Mesenchymal stem cell (in vitro differentiated cells and primary cell): ENCODE measurements at regions not wholly inside any gene's neighbourhood (a gene's known extent, or its start where the extent isn't known, plus 50 kb on each side); places are given as distances from the start of the nearest gene placed in this dataset.

Experiments used
- DNase-seq: peaks from one replicate; pipeline ENCODE4 v3.0.0-alpha.2; 2013
- H2AFZ ChIP-seq: one replicate; pipeline ENCODE4 v1.6.1; 2013; ENCODE audit warnings: low read depth, mild to moderate bottlenecking, control low read depth, inconsistent platforms, low read length, moderate library complexity
- H2AK5ac ChIP-seq: 2 replicates; pipeline ENCODE4 v1.6.1; 2013; ENCODE audit warnings: low read length, moderate library complexity, mild to moderate bottlenecking, inconsistent platforms; ENCODE audit not compliant: severe bottlenecking
- H2BK120ac ChIP-seq: one replicate; pipeline ENCODE4 v1.6.1; 2013; ENCODE audit warnings: low read depth, mild to moderate bottlenecking, inconsistent platforms, low read length, moderate library complexity
- H2BK12ac ChIP-seq, 2 experiments: one replicate each; pipeline ENCODE4 v1.6.1; 2013; ENCODE audit warnings: inconsistent platforms in 2 of 2, low read length in 2 of 2, mild to moderate bottlenecking in 2 of 2, moderate library complexity in 2 of 2, control low read depth in 1 of 2
- H2BK15ac ChIP-seq: one replicate; pipeline ENCODE4 v1.6.1; 2013; ENCODE audit warnings: mild to moderate bottlenecking, low read depth, inconsistent platforms; ENCODE audit not compliant: poor library complexity, severe bottlenecking
- H2BK5ac ChIP-seq: 2 replicates; pipeline ENCODE4 v1.6.1; 2013; ENCODE audit warnings: low read depth, mild to moderate bottlenecking, low read length, control low read depth, inconsistent platforms; ENCODE audit not compliant: poor library complexity, severe bottlenecking
- H3K14ac ChIP-seq, 2 experiments: one replicate each; pipeline ENCODE4 v1.6.1; 2013; ENCODE audit warnings: inconsistent platforms in 2 of 2, low read length in 2 of 2, control low read depth in 1 of 2, mild to moderate bottlenecking in 1 of 2, moderate library complexity in 1 of 2
- H3K18ac ChIP-seq, 2 experiments: one replicate each; pipeline ENCODE4 v1.6.1; 2013; ENCODE audit warnings: inconsistent platforms in 2 of 2, low read length in 2 of 2, control low read depth in 1 of 2, low read depth in 1 of 2, mild to moderate bottlenecking in 1 of 2
- H3K23ac ChIP-seq, 2 experiments: one replicate each; pipeline ENCODE4 v1.6.1; 2013; ENCODE audit warnings: inconsistent platforms in 2 of 2, low read length in 2 of 2, mild to moderate bottlenecking in 2 of 2, moderate library complexity in 2 of 2, control low read depth in 1 of 2
- H3K27ac ChIP-seq: 2 replicates; pipeline ENCODE4 v1.5.1; 2013; ENCODE audit warnings: mild to moderate bottlenecking, moderate library complexity, low read length, control low read depth, inconsistent platforms; ENCODE audit not compliant: poor library complexity, severe bottlenecking
- H3K27me3 ChIP-seq, 2 experiments: 2 replicates each; pipeline versions ENCODE4 v1.6.1 to v1.7.0; 2013; ENCODE audit warnings: low read length in 2 of 2, mild to moderate bottlenecking in 2 of 2, moderate library complexity in 2 of 2, control low read depth in 1 of 2, inconsistent platforms in 1 of 2; ENCODE audit not compliant: control insufficient read depth in 1 of 2, insufficient read depth in 1 of 2
- H3K36me3 ChIP-seq, 2 experiments: 2 replicates each; pipeline versions ENCODE4 v1.6.1 to v1.7.0; 2013; ENCODE audit warnings: low read length in 2 of 2, control low read depth in 1 of 2, inconsistent platforms in 1 of 2, low read depth in 1 of 2, mild to moderate bottlenecking in 1 of 2; ENCODE audit not compliant: insufficient read depth in 2 of 2, control insufficient read depth in 1 of 2
- H3K4ac ChIP-seq, 2 experiments: one replicate each; pipeline ENCODE4 v1.6.1; 2013; ENCODE audit warnings: inconsistent platforms in 2 of 2, low read length in 2 of 2, mild to moderate bottlenecking in 2 of 2, moderate library complexity in 2 of 2, control low read depth in 1 of 2, low read depth in 1 of 2
- H3K4me1 ChIP-seq: 2 replicates; pipeline ENCODE4 v1.6.1; 2013; ENCODE audit warnings: low read depth, low read length, control low read depth; ENCODE audit not compliant: control insufficient read depth, insufficient read depth
- H3K4me2 ChIP-seq: 2 replicates; pipeline ENCODE4 v1.6.1; 2013; ENCODE audit warnings: low read length, mild to moderate bottlenecking, inconsistent platforms; ENCODE audit not compliant: poor library complexity, severe bottlenecking
- H3K4me3 ChIP-seq, 2 experiments: 2 replicates each; pipeline versions ENCODE4 v1.5.1 to v1.7.0; 2013; ENCODE audit warnings: low read length in 2 of 2, mild to moderate bottlenecking in 2 of 2, control low read depth in 1 of 2, low read depth in 1 of 2; ENCODE audit not compliant: insufficient read depth in 1 of 2
- H3K79me1 ChIP-seq: replicated peaks from 2 replicates; pipeline ENCODE4 v1.6.1; 2013; ENCODE audit warnings: mild to moderate bottlenecking, control low read depth, low read length, inconsistent platforms; ENCODE audit not compliant: poor library complexity, severe bottlenecking
- H3K9ac ChIP-seq: 2 replicates; pipeline ENCODE4 v1.7.0; 2013; ENCODE audit warnings: mild to moderate bottlenecking, low read length, moderate library complexity
- H3K9me3 ChIP-seq: 2 replicates; pipeline ENCODE4 v1.7.0; 2013; ENCODE audit warnings: mild to moderate bottlenecking, low read length; ENCODE audit not compliant: control insufficient read depth
- H4K8ac ChIP-seq: one replicate; pipeline ENCODE4 v1.6.1; 2013; ENCODE audit warnings: inconsistent platforms, mild to moderate bottlenecking, low read length, moderate library complexity
- H4K91ac ChIP-seq: one replicate; pipeline ENCODE4 v1.6.1; 2013; ENCODE audit warnings: mild to moderate bottlenecking, low read length, inconsistent platforms
- WGBS: methylation state at CpG from one replicate; pipeline ENCODE4 v1.1.7; 2013; ENCODE audit warnings: mixed read lengths; 5-methylcytosine and 5-hydroxymethylcytosine counted together

- no peak overlapping the region for H3K18ac ChIP-seq
- no peak overlapping the region for H3K4me2 ChIP-seq
- 88% methylated on average over 13 of the region's 13 CpGs for WGBS
- no peak overlapping the region for H3K23ac ChIP-seq
- peaks cover 8% of the 10 kb centered on the region for H3K4me1 ChIP-seq
- peaks cover 0 to 12% of the 10 kb centered on the region in 2 experiments for H3K27me3 ChIP-seq
- H2AFZ ChIP-seq = no peak overlapping the region
- no peak overlapping the region for H4K8ac ChIP-seq
- H3K27ac ChIP-seq = no peak overlapping the region
- H4K91ac ChIP-seq = peak overlapping the region; percentile 1
- no peak overlapping the region for H2BK5ac ChIP-seq
- no peak overlapping the region for H3K4ac ChIP-seq
- DNase-seq = no peak
- no peaks in the 10 kb centered on the region for H3K36me3 ChIP-seq
- no peak overlapping the region for H2BK120ac ChIP-seq
- no peak overlapping the region for H2BK15ac ChIP-seq
- H2BK12ac ChIP-seq = no peak overlapping the region
- H3K14ac ChIP-seq = peak overlapping the region in 1 of 2 experiments; percentile 1
- no peak overlapping the region for H2AK5ac ChIP-seq
- H3K79me1 ChIP-seq = no peaks in the 10 kb centered on the region
- no peak overlapping the region for H3K9ac ChIP-seq
- no peaks in the 10 kb centered on the region for H3K9me3 ChIP-seq
- H3K4me3 ChIP-seq = no peak overlapping the region
These were observed 85.9 kb upstream of the SLC25A33 start for GRCh38 chr1:9453375-9453774.

DNA sequence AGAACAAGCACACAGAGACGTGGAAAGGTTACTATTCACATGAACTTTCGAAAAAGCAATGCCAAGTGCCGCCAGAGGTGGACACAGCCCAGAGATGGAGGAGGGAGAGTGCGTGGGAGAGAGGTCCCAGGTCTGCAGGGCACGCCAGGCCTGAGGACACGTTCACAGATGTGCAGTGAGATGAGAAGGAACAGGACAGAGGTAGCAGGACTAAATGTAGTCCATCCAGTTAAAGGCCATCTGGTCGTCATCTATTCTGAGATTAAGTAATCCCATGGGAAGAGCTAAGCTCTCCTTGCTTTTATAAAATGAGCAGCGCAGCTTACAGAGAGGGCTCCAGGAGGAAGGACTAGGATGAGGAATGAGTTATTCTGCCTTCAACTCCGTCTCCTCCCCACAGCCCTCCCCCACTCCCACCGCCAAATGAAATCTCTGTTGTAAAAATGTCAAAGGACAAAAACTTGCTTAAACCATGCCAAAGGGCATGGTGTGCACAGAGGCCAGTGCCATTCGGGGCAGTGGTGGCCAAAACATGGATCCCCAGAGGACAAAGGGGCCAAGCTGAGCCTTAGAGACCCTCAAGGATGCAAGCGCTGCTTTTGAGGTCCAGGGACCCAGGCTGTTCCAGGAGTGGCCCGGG, 85.4 kb upstream of the SLC25A33 start:
- Histone ChIP-seq H3K4me3 (no peak overlapping the region), H2BK120ac (no peak overlapping the region), H3K4me1 (peaks cover 4% of the 10 kb centered on the region), H3K23ac (no peak overlapping the region), H4K91ac (no peak overlapping the region), H3K9ac (no peak overlapping the region), H2BK15ac (no peak overlapping the region), H2AFZ (no peak overlapping the region), H2BK5ac (no peak overlapping the region), H3K79me1 (no peaks in the 10 kb centered on the region), H3K27ac (no peak overlapping the region), H3K18ac (peak overlapping the region; percentile 19 to 68), H3K27me3 (peaks cover 0 to 7% of the 10 kb centered on the region in 2 experiments), H3K4ac (no peak overlapping the region), H4K8ac (no peak overlapping the region), H2BK12ac (peak overlapping the region in 1 of 2 experiments; percentile 65), H2AK5ac (no peak overlapping the region), H3K36me3 (no peaks in the 10 kb centered on the region), H3K14ac (peak overlapping the region in 1 of 2 experiments; percentile 3), H3K4me2 (no peak overlapping the region), H3K9me3 (no peaks in the 10 kb centered on the region)
- peak; percentile 39 for DNase-seq
- 56% methylated on average over 13 of the region's 13 CpGs for WGBS

GRCh38 chr1:9454494-9455066, 84.7 kb upstream of the SLC25A33 start:
- peak overlapping the region; percentile 65 to 79 for H2BK12ac ChIP-seq
- 96% methylated on average over 12 of the region's 13 CpGs for WGBS
- H4K8ac ChIP-seq = no peak overlapping the region

GRCh38 chr1:9455487-9456234, 83.6 kb upstream of the SLC25A33 start:
- Histone ChIP-seq H3K4me3 (peak overlapping the region in 1 of 2 experiments; percentile 66), H3K79me1 (no peaks in the 10 kb centered on the region), H3K14ac (no peak overlapping the region), H2BK15ac (no peak overlapping the region), H3K4me2 (no peak overlapping the region), H2AK5ac (no peak overlapping the region), H3K9ac (peak overlapping the region; percentile 50), H3K23ac (no peak overlapping the region), H3K9me3 (no peaks in the 10 kb centered on the region), H2AFZ (no peak overlapping the region), H4K8ac (no peak overlapping the region), H4K91ac (no peak overlapping the region), H3K36me3 (no peaks in the 10 kb centered on the region), H3K4ac (no peak overlapping the region), H2BK12ac (peak overlapping the region; percentile 85 to 88), H3K4me1 (no peaks in the 10 kb centered on the region), H3K27me3 (peaks cover 0 to 10% of the 10 kb centered on the region in 2 experiments), H2BK5ac (no peak overlapping the region), H3K18ac (no peak overlapping the region), H3K27ac (no peak overlapping the region), H2BK120ac (no peak overlapping the region)
- peak; percentile 70 for DNase-seq
- 45% methylated on average over 22 of the region's 22 CpGs for WGBS

More at GRCh38 chr1:9454494-9455066, 84.7 kb upstream of the SLC25A33 start:
- peaks cover 0 to 9% of the 10 kb centered on the region in 2 experiments for H3K27me3 ChIP-seq
- peak overlapping the region in 1 of 2 experiments; percentile 66 for H3K4me3 ChIP-seq
- no peaks in the 10 kb centered on the region for H3K79me1 ChIP-seq
- H3K9me3 ChIP-seq = no peaks in the 10 kb centered on the region
- H2AFZ ChIP-seq = no peak overlapping the region
- H2BK5ac ChIP-seq = no peak overlapping the region
- no peak overlapping the region for H3K9ac ChIP-seq
- H3K23ac ChIP-seq = no peak overlapping the region
- no peak overlapping the region for H2AK5ac ChIP-seq
- H2BK15ac ChIP-seq = no peak overlapping the region
- H4K91ac ChIP-seq = peak overlapping the region; percentile 62
- H3K4me2 ChIP-seq = no peak overlapping the region
- peak overlapping the region in 1 of 2 experiments; percentile 56 for H3K14ac ChIP-seq
- no peaks in the 10 kb centered on the region for H3K36me3 ChIP-seq
- H3K4me1 ChIP-seq = peaks cover under 1% of the 10 kb centered on the region
- no peak for DNase-seq
- no peak overlapping the region for H3K27ac ChIP-seq
- H3K18ac ChIP-seq = peak overlapping the region; percentile 19 to 68
- peak overlapping the region in 1 of 2 experiments; percentile 17 for H3K4ac ChIP-seq
- no peak overlapping the region for H2BK120ac ChIP-seq
